HEK293T (cell line): ENCODE measurements at regions not wholly inside any gene's neighbourhood (a gene's known extent, or its start where the extent isn't known, plus 50 kb on each side); places are given as distances from the start of the nearest gene placed in this dataset.

Experiments
- ARNT ChIP-seq: fragments of 450-650 bp; IDR thresholded peaks from 2 replicates; pipeline ENCODE4 v1.6.1; 2017; ENCODE audit warnings: mild to moderate bottlenecking
- BHLHE40 ChIP-seq: fragments of 450-650 bp; IDR thresholded peaks from 2 replicates; pipeline ENCODE4 v1.6.1; 2016; ENCODE audit warnings: mild to moderate bottlenecking, moderate library complexity, borderline replicate concordance
- ELF4 ChIP-seq: fragments of 450-650 bp; IDR thresholded peaks from 2 replicates; pipeline ENCODE4 v1.6.1; 2017; ENCODE audit warnings: antibody characterized with exemption
- FOXA1 ChIP-seq: fragments of 450-650 bp; IDR thresholded peaks from 2 replicates; pipeline ENCODE4 v1.6.1; 2016; ENCODE audit warnings: mild to moderate bottlenecking
- FOXK2 ChIP-seq: fragments of 450-650 bp; IDR thresholded peaks from 2 replicates; pipeline ENCODE4 v1.6.1; 2016; ENCODE audit warnings: mild to moderate bottlenecking
- FOXM1 ChIP-seq: fragments of 450-650 bp; IDR thresholded peaks from 2 replicates; pipeline ENCODE4 v1.6.1; 2017; ENCODE audit warnings: mild to moderate bottlenecking, borderline replicate concordance
- HDGF ChIP-seq: fragments of 450-650 bp; IDR thresholded peaks from 2 replicates; pipeline ENCODE4 v1.6.1; 2017; ENCODE audit warnings: antibody characterized with exemption, borderline replicate concordance
- LEF1 ChIP-seq: fragments of 450-650 bp; IDR thresholded peaks from 2 replicates; pipeline ENCODE4 v1.6.1; 2017; ENCODE audit warnings: mild to moderate bottlenecking, borderline replicate concordance
- SP1 ChIP-seq: fragments of 450-650 bp; IDR thresholded peaks from 2 replicates; pipeline ENCODE4 v1.6.1; 2017
- SUZ12 ChIP-seq: fragments of 450-650 bp; IDR thresholded peaks from 2 replicates; pipeline ENCODE4 v1.6.1; 2016; ENCODE audit warnings: mild to moderate bottlenecking
- TARDBP ChIP-seq: fragments of 450-650 bp; IDR thresholded peaks from 2 replicates; pipeline ENCODE4 v1.6.1; 2016
- ZNF384 ChIP-seq: fragments of 450-650 bp; IDR thresholded peaks from 2 replicates; pipeline ENCODE4 v1.6.1; 2016

GRCh38 chrX:39508300-39508692 lies 589.5 kb downstream of the BCOR start:
- TF ChIP-seq FOXK2 (no peak), ZNF384 (no peak), BHLHE40 (no peak), SP1 (no peak), HDGF (no peak), SUZ12 (no peak), ARNT (no peak), ELF4 (no peak), TARDBP (no peak), FOXM1 (no peak), FOXA1 (no peak), LEF1 (no peak)
